SK-N-SH (cell line): ENCODE measurements at regions not wholly inside any gene's neighbourhood (a gene's known extent, or its start where the extent isn't known, plus 50 kb on each side); places are given as distances from the start of the nearest gene placed in this dataset.

Experiments used
- CTCF ChIA-PET: fragments of 300-600, 350-600 bp; formaldehyde crosslinking; extraction: SDS; loops from one replicate; lab custom pipeline; 2021; lab: Yijun Ruan, JAX
- POLR2A ChIA-PET: fragments of 350-600 bp; sonication (Branson Sonifier 250); formaldehyde crosslinking; extraction: SDS; loops from one replicate; lab custom pipeline; 2020; ENCODE audit warnings: antibody characterized with exemption, inconsistent platforms; lab: Yijun Ruan, JAX
- DNase-seq: peaks from one replicate; pipeline ENCODE4 v3.0.0; 2012
- H2AFZ ChIP-seq: fragments of 200-600 bp; sonication (generic); 2 replicates; pipeline ENCODE4 v1.8.1; 2016; ENCODE audit warnings: antibody characterized with exemption, mild to moderate bottlenecking, low read depth
- H3F3A ChIP-seq: fragments of 200-600 bp; sonication (generic); replicated peaks from 2 replicates; pipeline ENCODE3; 2016; ENCODE audit warnings: antibody characterized with exemption, mild to moderate bottlenecking; ENCODE audit not compliant: insufficient read depth
- H3K27ac ChIP-seq, 2 experiments: fragments of 200-500 bp in 1 of 2; fragments of 200-600 bp in 1 of 2; sonication (Bioruptor generic) in 1 of 2; sonication (generic), shearing (Covaris generic) in 1 of 2; 2 replicates each; pipeline versions ENCODE4 v1.5.1 to v1.6.1; 2014 to 2016; ENCODE audit warnings: low read depth in 2 of 2, inconsistent platforms in 1 of 2, low read length in 1 of 2, mild to moderate bottlenecking in 1 of 2, mixed read lengths in 1 of 2
- H3K27me3 ChIP-seq: fragments of 200-600 bp; sonication (generic), shearing (Covaris generic); 2 replicates; pipeline ENCODE4 v1.6.1; 2016; ENCODE audit warnings: mixed run types; ENCODE audit not compliant: insufficient read depth
- H3K36me3 ChIP-seq, 2 experiments: fragments of 200-500 bp in 1 of 2; fragments of 200-600 bp in 1 of 2; sonication (Bioruptor generic) in 1 of 2; sonication (generic) in 1 of 2; replicated peaks in 1 of 2; 2 replicates each; pipeline versions ENCODE3 to v1.5.1; 2014 to 2016; ENCODE audit warnings: low read length in 1 of 2, mild to moderate bottlenecking in 1 of 2; ENCODE audit not compliant: insufficient read depth in 2 of 2, control insufficient read depth in 1 of 2
- H3K4me1 ChIP-seq, 2 experiments: fragments of 200-500 bp in 1 of 2; fragments of 200-600 bp in 1 of 2; sonication (Bioruptor generic) in 1 of 2; sonication (generic), shearing (Covaris generic) in 1 of 2; 2 replicates each; pipeline versions ENCODE4 v1.5.1 to v1.6.1; 2014 to 2016; ENCODE audit warnings: low read depth in 1 of 2, low read length in 1 of 2, mixed run types in 1 of 2; ENCODE audit not compliant: insufficient read depth in 2 of 2, control insufficient read depth in 1 of 2
- H3K4me2 ChIP-seq: fragments of 200-600 bp; sonication (generic), shearing (Covaris generic); 2 replicates; pipeline ENCODE4 v1.6.1; 2017; ENCODE audit warnings: mixed run types
- H3K4me3 ChIP-seq, 2 experiments: fragments of 200-500 bp in 1 of 2; fragments of 200-600 bp in 1 of 2; sonication (Bioruptor generic) in 1 of 2; sonication (generic), shearing (Covaris generic) in 1 of 2; 2 replicates each; pipeline versions ENCODE4 v1.5.1 to v1.8.1; 2014 to 2016; ENCODE audit warnings: low read depth in 2 of 2, inconsistent platforms in 1 of 2, low read length in 1 of 2, mild to moderate bottlenecking in 1 of 2, mixed read lengths in 1 of 2, moderate library complexity in 1 of 2
- H3K79me2 ChIP-seq: fragments of 200-600 bp; sonication (generic); 2 replicates; pipeline ENCODE4 v1.8.1; 2017; ENCODE audit warnings: mild to moderate bottlenecking; ENCODE audit not compliant: insufficient read depth
- H3K9ac ChIP-seq: fragments of 200-600 bp; sonication (generic); 2 replicates; pipeline ENCODE4 v1.6.1; 2017; ENCODE audit warnings: mixed run types
- H3K9me2 ChIP-seq: fragments of 200-600 bp; sonication (generic); 2 replicates; pipeline ENCODE4 v1.6.1; 2017; ENCODE audit warnings: mixed run types
- H3K9me3 ChIP-seq: fragments of 200-600 bp; sonication (generic); 2 replicates; pipeline ENCODE4 v1.6.1; 2017; ENCODE audit warnings: mixed run types, mild to moderate bottlenecking, moderate library complexity
- H4K20me1 ChIP-seq: fragments of 200-600 bp; sonication (generic); 2 replicates; pipeline ENCODE4 v1.6.1; 2017; ENCODE audit warnings: mild to moderate bottlenecking, mixed run types; ENCODE audit not compliant: insufficient read depth
- CHD2 ChIP-seq: fragments of 150-350 bp; IDR thresholded peaks from 2 replicates; pipeline ENCODE4 v1.6.1; 2018; ENCODE audit warnings: low read length; ENCODE audit not compliant: partially characterized antibody
- CTCF ChIP-seq: fragments of 200-600 bp; sonication (generic); IDR thresholded peaks from 2 replicates; pipeline ENCODE4 v1.6.1; 2017; ENCODE audit warnings: antibody characterized with exemption, mild to moderate bottlenecking, moderate library complexity
- ELF1 ChIP-seq: IDR thresholded peaks from 2 replicates; pipeline ENCODE4 v1.4.0; 2012
- EP300 ChIP-seq, 2 experiments: IDR thresholded peaks; 2 replicates each; pipeline versions ENCODE4 v1.4.0 to v1.6.1; 2012; ENCODE audit warnings: borderline replicate concordance in 1 of 2, low read depth in 1 of 2, low read length in 1 of 2
- FOSL2 ChIP-seq: IDR thresholded peaks from 2 replicates; pipeline ENCODE4 v1.4.0; 2012; ENCODE audit warnings: low read depth, mild to moderate bottlenecking, moderate library complexity, borderline replicate concordance
- FOXM1 ChIP-seq: IDR thresholded peaks from 2 replicates; pipeline ENCODE4 v1.4.0; 2012; ENCODE audit warnings: low read depth, mild to moderate bottlenecking
- GABPA ChIP-seq: IDR thresholded peaks from 2 replicates; pipeline ENCODE4 v1.4.0; 2012; ENCODE audit warnings: low read depth, mild to moderate bottlenecking
- GATA2 ChIP-seq: sonication (generic); formaldehyde crosslinking; IDR thresholded peaks from 2 replicates; pipeline ENCODE4 v1.5.0; 2020; ENCODE audit warnings: mild to moderate bottlenecking, missing genetic modification reagents
- JUND ChIP-seq: IDR thresholded peaks from 2 replicates; pipeline ENCODE4 v1.4.0; 2012
- MAX ChIP-seq: IDR thresholded peaks from 2 replicates; pipeline ENCODE4 v1.4.0; 2012; ENCODE audit warnings: low read depth
- MEF2A ChIP-seq: IDR thresholded peaks from 2 replicates; pipeline ENCODE4 v1.4.0; 2012; ENCODE audit warnings: low read depth, borderline replicate concordance
- MXI1 ChIP-seq: IDR thresholded peaks from 2 replicates; pipeline ENCODE4 v1.6.1; 2012; ENCODE audit warnings: mild to moderate bottlenecking, low read depth, low read length, improper control_type of control experiment
- NFIC ChIP-seq: IDR thresholded peaks from 2 replicates; pipeline ENCODE4 v1.4.0; 2012; ENCODE audit warnings: borderline replicate concordance
- POLR2AphosphoS5 ChIP-seq: IDR thresholded peaks from 2 replicates; pipeline ENCODE4 v1.6.1; 2012; ENCODE audit warnings: low read depth, low read length
- RAD21 ChIP-seq: IDR thresholded peaks from 2 replicates; pipeline ENCODE4 v1.6.1; 2012; ENCODE audit warnings: mild to moderate bottlenecking, low read length
- RCOR1 ChIP-seq: fragments of 150-350 bp; IDR thresholded peaks from 2 replicates; pipeline ENCODE4 v1.6.1; 2017; ENCODE audit warnings: antibody characterized with exemption, low read length
- RXRA ChIP-seq: IDR thresholded peaks from 2 replicates; pipeline ENCODE4 v1.4.0; 2012; ENCODE audit warnings: low read depth, mild to moderate bottlenecking, borderline replicate concordance
- SIN3A ChIP-seq: IDR thresholded peaks from 2 replicates; pipeline ENCODE4 v1.6.1; 2012; ENCODE audit warnings: low read depth, mild to moderate bottlenecking, low read length, moderate library complexity, borderline replicate concordance
- USF2 ChIP-seq: fragments of 150-350 bp; IDR thresholded peaks from 2 replicates; pipeline ENCODE4 v1.6.1; 2017; ENCODE audit warnings: antibody characterized with exemption, low read length, low read depth, borderline replicate concordance
- YY1 ChIP-seq: IDR thresholded peaks from 2 replicates; pipeline ENCODE4 v1.4.0; 2012; ENCODE audit warnings: low read depth, mild to moderate bottlenecking
- ZBTB33 ChIP-seq: IDR thresholded peaks from 2 replicates; pipeline ENCODE4 v1.4.0; 2012; ENCODE audit warnings: low read depth, borderline replicate concordance
- WGBS: methylation state at CpG from one replicate; pipeline ENCODE4 v1.1.6; 2017; ENCODE audit warnings: low lambda C conversion rate; 5-methylcytosine and 5-hydroxymethylcytosine counted together

GRCh38 chr17:71500761-71501555, 619.9 kb upstream of the SOX9 start (continued):
- TF ChIP-seq MXI1, result no peak
- TF ChIP-seq YY1, result no peak
- no peak for TF ChIP-seq CHD2

- H3K36me3 ChIP-seq, result no peaks in the 10 kb centered on the region
- H3K27me3 ChIP-seq, result no peaks in the 10 kb centered on the region
- POLR2A ChIA-PET, result no interaction called here
- no peaks in the 10 kb centered on the region for H3K79me2 ChIP-seq
- no peak overlapping the region for H2AFZ ChIP-seq
- DNase-seq, result no peak
- H3K4me1 ChIP-seq, result peaks cover 4 to 18% of the 10 kb centered on the region in 2 experiments
- CTCF ChIA-PET, result no interaction called here
- H3K9ac ChIP-seq, result no peak overlapping the region
- whole genome bisulfite sequencing, result 96% methylated on average over 1 of the region's 1 CpG
- H3K4me2 ChIP-seq, result no peak overlapping the region
- H3K9me3 ChIP-seq, result no peaks in the 10 kb centered on the region
- no peaks in the 10 kb centered on the region for H4K20me1 ChIP-seq
- peak overlapping the region; percentile 69 to 73; a peak in 3 of 4 replicates for H3K27ac ChIP-seq
- TF ChIP-seq ELF1 (no peak), USF2 (no peak), GATA2 (CRISPR knock-in tag) (0 out of 2 replicates have a peak, but pooled peaks have one; percentile 11), RCOR1 (no peak), ZBTB33 (no peak), NFIC (no peak)
- H3F3A ChIP-seq, result peaks cover 31% of the 10 kb centered on the region
- no peak overlapping the region for H3K4me3 ChIP-seq
- H3K9me2 ChIP-seq, result no peaks in the 10 kb centered on the region
Observed at GRCh38 chr17:71501711-71502110, 619.1 kb upstream of the SOX9 start.

- Histone ChIP-seq H3F3A (peaks cover 31% of the 10 kb centered on the region), H3K27ac (peak overlapping the region; percentile 69 to 73)
- peak; percentile 88 for TF ChIP-seq GATA2 (CRISPR knock-in tag)
- TF ChIP-seq FOSL2, result peak; percentile 78
- TF ChIP-seq CTCF, result no peak
- peak; percentile 90; the same call in 1 of the 2 replicates for TF ChIP-seq POLR2AphosphoS5
- TF ChIP-seq EP300 (IDR thresholded peaks at IDR 0.05; ENCODE audit: borderline replicate concordance in 1 of 2, low read depth in 1 of 2, low read length in 1 of 2), result peak; percentile 92 to 99
- peak; percentile 85 for TF ChIP-seq RXRA
- TF ChIP-seq JUND, result peak; percentile 98
- TF ChIP-seq SIN3A, result peak; percentile 84; the same call in 1 of the 2 replicates
- peak; percentile 79; the same call in 1 of the 2 replicates for TF ChIP-seq FOXM1
- TF ChIP-seq MEF2A, result peak; percentile 100
- peak; percentile 13; the same call in 1 of the 2 replicates for TF ChIP-seq RAD21
- TF ChIP-seq MAX, result 0 out of 2 replicates have a peak, but pooled peaks have one; percentile 60
- peak; percentile 18 for TF ChIP-seq CHD2
- no peak; the same call in 1 of the 2 replicates for TF ChIP-seq GABPA
- TF ChIP-seq NFIC, result peak; percentile 89
Observed at GRCh38 chr17:71502443-71502842, 618.4 kb upstream of the SOX9 start.

More at GRCh38 chr17:71502443-71502842, 618.4 kb upstream of the SOX9 start:
- CTCF ChIA-PET, result interaction anchor here (0.9 to 1.6 kb wide), 2 partner anchors 29 to 1054 kb away, joined by 3 to 7 read pairs; no protein-coding TSS in a partner anchor
- Histone ChIP-seq H2AFZ (no peak overlapping the region), H3K9me3 (no peaks in the 10 kb centered on the region), H3K9ac (no peak overlapping the region), H3K4me1 (peaks cover 4 to 18% of the 10 kb centered on the region in 2 experiments), H3K27me3 (no peaks in the 10 kb centered on the region), H3K36me3 (no peaks in the 10 kb centered on the region), H3K4me3 (no peak overlapping the region), H3K79me2 (no peaks in the 10 kb centered on the region), H3K9me2 (no peaks in the 10 kb centered on the region), H3K4me2 (peak overlapping the region; percentile 50; the same call in 1 of the 2 replicates), H4K20me1 (no peaks in the 10 kb centered on the region)
- peak; percentile 39 for DNase-seq
- 14% methylated on average over 1 of the region's 1 CpG for WGBS
- POLR2A ChIA-PET, result no interaction called here
